SW480 (cell line): ENCODE measurements at regions not wholly inside any gene's neighbourhood (a gene's known extent, or its start where the extent isn't known, plus 50 kb on each side); places are given as distances from the start of the nearest gene placed in this dataset.

ENCODE experiments used
- DNase-seq: peaks from one replicate; pipeline ENCODE4 v3.0.0-alpha.2; 2016; ENCODE audit warnings: low spot score

GRCh38 chr9:80061940-80062339 lies 490.2 kb downstream of the TLE4 start:
- DNase-seq: no peak

- no peak for DNase-seq
Measured at GRCh38 chr9:80061096-80061495, 489.3 kb downstream of the TLE4 start.

DNA sequence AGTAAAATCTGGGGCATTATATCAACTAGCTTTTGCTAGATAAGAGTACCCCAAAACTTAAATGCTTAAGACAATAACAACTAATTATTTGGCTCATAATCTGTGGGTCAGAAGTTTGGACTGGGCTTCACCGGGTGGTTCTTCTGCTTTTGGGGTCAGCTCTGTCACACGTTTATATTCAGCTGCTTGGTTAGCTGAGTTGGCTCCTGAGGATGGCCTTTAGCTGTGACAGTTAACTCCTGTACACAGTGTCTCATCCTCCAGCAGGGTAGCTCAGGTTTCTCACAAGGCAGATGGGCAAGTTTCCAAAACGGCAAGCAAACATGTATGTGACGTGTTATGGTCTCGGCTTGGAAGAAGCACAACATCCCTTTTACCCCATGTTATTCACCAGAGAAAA lies 488.2 kb downstream of the TLE4 start:
- no peak for DNase-seq

GRCh38 chr9:80059191-80059590 lies 487.4 kb downstream of the TLE4 start:
- peak; percentile 1 for DNase-seq

DNA sequence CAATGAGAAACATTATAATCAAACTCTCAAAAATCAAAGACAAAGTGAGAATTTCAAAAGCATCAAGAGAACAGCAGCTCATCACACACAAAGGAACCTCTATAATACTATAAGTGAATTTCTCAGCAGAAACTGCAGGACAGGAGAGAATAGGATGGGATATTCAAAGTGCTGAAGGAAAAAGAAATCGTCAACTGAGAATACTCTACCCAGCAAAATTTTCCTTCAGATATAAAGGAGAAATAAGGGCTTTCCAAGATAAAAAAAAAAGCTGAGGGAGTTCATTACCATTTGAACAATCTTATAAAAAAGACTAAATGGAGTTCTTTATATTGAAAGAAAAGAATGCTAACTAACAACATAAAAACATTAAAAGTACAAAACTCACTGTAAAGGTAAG lies 481.1 kb downstream of the TLE4 start:
- DNase-seq: no peak

DNA sequence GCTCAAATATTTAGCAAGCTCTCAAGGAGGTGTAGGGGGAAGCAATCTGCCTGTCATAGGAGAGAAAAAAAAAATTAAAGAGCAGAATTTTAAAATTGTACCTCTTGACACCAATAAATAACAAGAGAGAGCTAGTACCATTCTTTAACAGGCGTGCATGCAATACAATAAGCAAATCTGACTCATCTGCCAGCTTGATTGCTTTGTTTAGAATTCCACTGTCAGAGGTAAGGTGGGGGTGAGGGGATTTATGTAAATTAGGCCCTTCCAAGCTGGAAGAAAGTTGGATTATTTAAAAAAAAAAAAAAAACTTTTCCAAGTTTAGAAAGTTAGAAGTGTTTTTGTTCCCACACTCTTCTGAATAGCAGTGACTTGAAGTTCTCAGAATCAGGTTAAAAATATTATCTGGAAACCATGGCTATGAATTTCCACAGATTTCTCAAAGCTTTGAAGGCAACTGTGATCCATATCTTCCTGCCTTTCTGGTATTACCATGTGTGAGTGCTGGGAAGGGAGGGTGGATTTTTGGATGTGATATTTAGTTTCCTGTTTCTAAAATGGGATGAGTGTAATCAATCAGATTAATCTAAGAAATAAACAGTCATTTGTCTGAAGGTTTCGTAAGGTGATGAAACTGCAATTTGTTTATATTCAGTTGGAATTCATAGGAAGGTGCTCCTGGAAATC lies 477.5 kb downstream of the TLE4 start:
- DNase-seq: no peak

GRCh38 chr9:80046481-80046880 lies 474.7 kb downstream of the TLE4 start:
- no peak for DNase-seq

- DNase-seq: no peak
Measured at GRCh38 chr9:80041821-80042220, 470.1 kb downstream of the TLE4 start.

GRCh38 chr9:80040457-80040856 lies 468.7 kb downstream of the TLE4 start:
- DNase-seq: no peak

DNA sequence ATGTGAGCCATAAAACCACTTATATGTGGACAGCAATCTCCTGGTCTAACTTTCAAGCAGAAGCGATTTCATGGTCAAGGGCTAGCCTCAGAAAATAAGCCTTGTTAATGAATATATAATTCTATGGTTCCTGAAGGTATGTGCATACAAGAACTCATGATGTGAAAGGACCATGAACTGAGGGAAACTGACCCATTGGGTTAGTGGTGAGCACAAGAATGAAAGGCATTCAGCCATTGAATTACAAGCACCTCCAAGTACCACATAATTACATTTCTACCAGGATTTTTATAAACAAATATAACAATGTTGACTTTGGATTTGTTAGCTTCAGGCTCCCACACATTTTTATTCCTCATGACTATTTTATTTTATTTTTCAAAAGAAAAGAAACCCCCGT lies 459.0 kb downstream of the TLE4 start:
- no peak for DNase-seq

DNA sequence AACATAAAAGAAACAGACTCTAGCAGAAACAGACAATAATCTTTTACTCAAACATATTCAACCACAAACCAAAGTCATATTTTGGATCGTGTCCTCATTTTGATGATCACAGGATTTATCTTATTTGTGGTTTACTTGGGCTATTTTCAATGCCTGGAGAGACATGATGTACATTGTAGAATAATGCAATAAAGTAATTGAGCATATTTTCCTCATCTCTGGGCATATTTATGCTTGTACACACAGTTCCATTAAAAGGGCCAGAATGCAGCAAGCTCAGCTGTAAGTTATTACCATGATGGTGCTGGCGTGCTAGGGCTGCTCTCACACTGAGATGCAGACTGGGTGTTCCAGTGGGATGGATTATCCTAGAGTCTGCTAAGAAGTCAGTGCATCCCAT lies 456.7 kb downstream of the TLE4 start:
- no peak for DNase-seq

GRCh38 chr9:80025796-80026520 lies 454.2 kb downstream of the TLE4 start:
- DNase-seq: no peak

- DNase-seq: no peak
Measured at GRCh38 chr9:80025131-80025530, 453.4 kb downstream of the TLE4 start.

DNA sequence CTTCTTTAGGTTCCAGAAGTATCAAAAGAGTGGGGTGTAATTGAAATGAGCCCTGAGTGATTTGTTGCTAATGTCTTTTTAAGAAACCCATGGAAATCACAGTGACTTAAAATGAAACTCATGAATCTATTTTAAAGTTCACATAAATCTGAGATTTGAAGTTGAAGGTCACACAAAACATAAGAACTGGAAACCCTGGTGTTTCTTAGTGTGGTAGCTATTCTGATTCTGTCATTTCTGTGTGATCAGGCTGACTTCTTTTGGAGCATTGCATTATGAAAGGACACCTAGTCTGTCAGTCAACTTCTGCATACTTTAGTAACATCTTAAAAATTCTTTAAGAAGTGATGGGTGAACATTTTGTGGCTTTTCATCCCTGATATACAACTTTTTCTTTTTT lies 448.8 kb downstream of the TLE4 start:
- no peak for DNase-seq

DNA sequence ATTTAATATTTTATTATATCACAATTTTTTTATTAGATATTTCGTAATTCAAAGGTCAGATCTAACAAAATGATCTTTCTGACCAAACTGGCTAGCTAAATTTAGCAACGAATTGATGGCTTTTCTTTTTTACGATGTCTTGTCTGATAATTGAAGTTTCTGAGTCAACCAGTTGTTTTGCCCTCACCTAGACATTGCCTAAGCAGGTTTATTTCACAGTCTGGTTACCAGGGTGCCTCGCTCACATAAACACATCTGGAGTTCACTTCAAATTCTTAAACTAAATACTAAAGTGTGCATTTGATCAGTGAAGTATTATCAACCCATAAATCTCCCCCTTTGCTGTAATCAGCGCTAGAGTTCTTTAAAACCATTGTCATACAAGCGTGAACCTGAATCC lies 448.3 kb downstream of the TLE4 start:
- no peak for DNase-seq

- no peak for DNase-seq
Measured at GRCh38 chr9:80013891-80014290, 442.1 kb downstream of the TLE4 start.

DNA sequence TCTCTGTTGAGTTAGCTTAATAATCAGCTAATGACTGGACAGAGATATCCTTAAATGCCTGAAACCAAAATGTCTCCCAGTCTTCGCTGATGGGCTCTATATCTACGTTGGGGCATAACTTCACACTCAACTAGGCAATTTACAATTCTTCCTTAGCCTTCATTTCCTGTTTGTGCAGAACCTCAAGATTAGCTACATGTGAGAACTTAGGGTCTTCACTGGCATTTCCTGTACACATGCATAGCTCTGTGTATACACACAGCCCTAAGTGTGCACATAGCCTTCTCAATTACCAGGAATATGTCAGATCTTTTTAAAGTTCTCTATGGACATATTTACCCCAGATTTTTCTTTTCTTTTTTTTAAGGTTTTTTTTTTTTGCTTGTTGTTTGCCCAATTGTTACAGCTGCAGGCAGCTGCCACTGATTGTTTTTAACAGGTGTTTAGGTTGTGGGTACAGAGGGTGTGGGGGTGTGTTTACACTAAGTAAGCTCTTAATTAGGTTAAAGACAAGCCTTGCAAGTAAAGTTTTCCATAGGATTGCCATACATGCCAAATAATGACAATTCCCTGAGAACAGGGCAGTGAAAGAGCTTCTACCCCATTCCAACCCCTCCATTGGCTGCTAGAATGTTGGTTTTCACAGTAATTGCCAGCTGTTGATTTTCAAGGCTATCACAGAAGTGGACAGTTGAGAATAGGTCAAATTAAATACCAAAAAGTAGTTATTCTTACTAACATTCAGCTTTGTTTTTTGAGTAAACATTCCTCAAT lies 441.0 kb downstream of the TLE4 start:
- DNase-seq: no peak

GRCh38 chr9:80009204-80009603 lies 437.4 kb downstream of the TLE4 start:
- DNase-seq: no peak

- DNase-seq: no peak
Measured at GRCh38 chr9:80004714-80005113, 432.9 kb downstream of the TLE4 start.

- DNase-seq: no peak
Measured at GRCh38 chr9:79990536-79990935, 418.8 kb downstream of the TLE4 start.

GRCh38 chr9:79989079-79989478 lies 417.3 kb downstream of the TLE4 start:
- DNase-seq: no peak

DNA sequence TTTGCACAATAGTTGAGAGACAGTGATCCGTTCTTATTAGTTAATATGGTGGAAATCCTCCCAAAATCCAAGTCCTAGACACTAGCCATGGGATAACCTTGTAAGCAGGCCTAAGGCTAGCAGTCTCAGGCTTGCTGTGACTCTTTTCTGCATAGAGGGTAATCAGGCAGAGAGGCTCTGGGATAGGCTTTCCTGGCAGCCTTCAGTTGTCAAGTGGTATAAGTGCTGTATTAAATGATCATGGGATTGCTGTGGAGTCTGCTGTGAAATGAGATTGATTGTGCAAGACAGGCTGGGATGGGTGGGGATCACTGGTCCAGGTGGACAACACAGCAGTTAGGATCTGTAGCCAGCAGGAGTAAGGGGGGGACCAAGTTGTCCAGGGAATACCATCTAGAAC lies 416.4 kb downstream of the TLE4 start:
- DNase-seq: no peak

DNA sequence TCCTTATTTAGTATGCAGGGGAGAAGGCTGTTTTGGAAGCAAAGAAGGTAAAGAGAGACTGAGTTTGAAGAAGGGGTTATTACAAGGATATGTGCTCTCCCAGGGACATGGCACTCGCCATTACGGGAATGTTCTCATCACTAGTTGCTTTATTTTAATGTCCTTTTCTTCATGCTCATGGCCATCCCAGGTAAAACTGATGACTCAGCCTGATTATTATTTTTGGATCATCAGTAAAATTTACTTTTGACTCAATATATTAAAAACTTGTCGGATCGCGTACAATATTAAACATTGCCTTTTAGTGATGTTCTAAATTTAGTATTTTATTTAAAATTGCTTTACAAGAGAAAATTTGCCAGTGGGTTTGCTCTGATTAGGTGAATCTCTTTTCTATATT lies 414.7 kb downstream of the TLE4 start:
- no peak for DNase-seq
